GM12878 (cell line): ENCODE measurements at regions not wholly inside any gene's neighbourhood (a gene's known extent, or its start where the extent isn't known, plus 50 kb on each side); places are given as distances from the start of the nearest gene placed in this dataset.

ENCODE experiments used
- FOXM1 ChIP-seq: IDR thresholded peaks from 2 replicates; pipeline ENCODE4 v1.6.1; 2012; ENCODE audit warnings: low read depth, mild to moderate bottlenecking, inconsistent platforms, low read length, moderate library complexity
- IRF4 ChIP-seq: IDR thresholded peaks from 2 replicates; pipeline ENCODE4 v1.6.1; 2011; ENCODE audit warnings: low read depth, low read length
- MYC ChIP-seq: IDR thresholded peaks from 2 replicates; pipeline ENCODE4 v1.6.1; 2011; ENCODE audit warnings: mild to moderate bottlenecking, low read length, moderate library complexity, inconsistent platforms; ENCODE audit not compliant: insufficient read depth, insufficient replicate concordance, insufficient read length, severe bottlenecking
- NBN ChIP-seq: fragments of 450-650 bp; IDR thresholded peaks from 2 replicates; pipeline ENCODE4 v1.6.1; 2016
- NR2C2 ChIP-seq: IDR thresholded peaks from 2 replicates; pipeline ENCODE4 v1.6.1; 2011; ENCODE audit warnings: borderline replicate concordance, low read depth; ENCODE audit not compliant: control insufficient read depth, insufficient read length
- PML ChIP-seq: IDR thresholded peaks from 2 replicates; pipeline ENCODE4 v1.6.1; 2012; ENCODE audit warnings: low read length, inconsistent platforms
- POLR2A ChIP-seq: IDR thresholded peaks from 2 replicates; pipeline ENCODE4 v1.6.1; 2011; ENCODE audit warnings: low read depth, mild to moderate bottlenecking, low read length
- TCF12 ChIP-seq: IDR thresholded peaks from 2 replicates; pipeline ENCODE4 v1.6.1; 2011; ENCODE audit warnings: low read depth, mild to moderate bottlenecking, low read length
- TCF7 ChIP-seq: IDR thresholded peaks from 2 replicates; pipeline ENCODE4 v1.6.1; 2014; ENCODE audit warnings: antibody characterized with exemption, borderline replicate concordance
- TF ChIP-seq, protein P1 (sequence below), 3 experiments: IDR thresholded peaks in 2 of 3; conservative IDR thresholded peaks in 1 of 3; 2 replicates each; pipeline ENCODE4 v1.5.1; 2011; ENCODE audit warnings: low read depth in 3 of 3, low read length in 3 of 3, mild to moderate bottlenecking in 3 of 3, control low read depth in 2 of 3, moderate library complexity in 2 of 3, inconsistent platforms in 1 of 3, mixed read lengths in 1 of 3; ENCODE audit not compliant: control insufficient read depth in 2 of 3, insufficient read depth in 1 of 3; ENCODE audit errors: extremely low read depth in 1 of 3
- TF ChIP-seq, protein P2 (sequence below): fragments of 450-650 bp; formaldehyde crosslinking; IDR thresholded peaks from 2 replicates; pipeline ENCODE4 v1.5.0; 2022; ENCODE audit warnings: mild to moderate bottlenecking, missing genetic modification characterization
- TF ChIP-seq, protein P3 (sequence below): IDR thresholded peaks from 2 replicates; pipeline ENCODE4 v1.6.1; 2012; ENCODE audit warnings: low read length, inconsistent platforms
- TF ChIP-seq, protein P4 (sequence below): fragments of 450-650 bp; IDR thresholded peaks from 2 replicates; pipeline ENCODE4 v1.6.1; 2017; ENCODE audit warnings: mild to moderate bottlenecking, low read depth, inconsistent platforms; ENCODE audit not compliant: poor library complexity, severe bottlenecking
- TF ChIP-seq, protein P5 (sequence below): IDR thresholded peaks from 2 replicates; pipeline ENCODE4 v1.6.1; 2012; ENCODE audit warnings: improper control_type of control experiment, low read depth, low read length; ENCODE audit not compliant: insufficient replicate concordance

DNA sequence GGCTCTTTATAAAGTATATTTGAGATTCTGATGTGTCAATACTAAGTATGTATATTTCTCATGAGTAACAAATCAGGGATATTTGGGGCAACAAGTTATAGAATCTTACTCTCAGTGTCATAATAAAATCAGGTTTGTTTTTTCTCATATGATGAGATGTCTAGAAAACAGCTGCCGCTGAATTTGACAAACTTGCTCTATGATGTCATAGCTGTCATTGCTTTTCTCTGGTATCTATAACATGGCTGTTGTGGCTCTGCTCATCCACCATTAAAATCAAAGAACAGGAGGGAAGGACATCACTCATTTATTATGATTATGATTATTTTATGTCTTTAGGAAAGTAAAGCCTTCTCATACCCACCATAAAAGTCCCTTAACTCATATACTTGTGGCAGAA is 417.2 kb upstream of the LRRTM4 start:
- TF ChIP-seq NBN (no peak), NR2C2 (no peak), TCF12 (no peak), POLR2A (no peak), MYC (no peak), TCF7 (no peak), IRF4 (no peak), PML (no peak), FOXM1 (no peak)
- TF ChIP-seq, protein P1, sequence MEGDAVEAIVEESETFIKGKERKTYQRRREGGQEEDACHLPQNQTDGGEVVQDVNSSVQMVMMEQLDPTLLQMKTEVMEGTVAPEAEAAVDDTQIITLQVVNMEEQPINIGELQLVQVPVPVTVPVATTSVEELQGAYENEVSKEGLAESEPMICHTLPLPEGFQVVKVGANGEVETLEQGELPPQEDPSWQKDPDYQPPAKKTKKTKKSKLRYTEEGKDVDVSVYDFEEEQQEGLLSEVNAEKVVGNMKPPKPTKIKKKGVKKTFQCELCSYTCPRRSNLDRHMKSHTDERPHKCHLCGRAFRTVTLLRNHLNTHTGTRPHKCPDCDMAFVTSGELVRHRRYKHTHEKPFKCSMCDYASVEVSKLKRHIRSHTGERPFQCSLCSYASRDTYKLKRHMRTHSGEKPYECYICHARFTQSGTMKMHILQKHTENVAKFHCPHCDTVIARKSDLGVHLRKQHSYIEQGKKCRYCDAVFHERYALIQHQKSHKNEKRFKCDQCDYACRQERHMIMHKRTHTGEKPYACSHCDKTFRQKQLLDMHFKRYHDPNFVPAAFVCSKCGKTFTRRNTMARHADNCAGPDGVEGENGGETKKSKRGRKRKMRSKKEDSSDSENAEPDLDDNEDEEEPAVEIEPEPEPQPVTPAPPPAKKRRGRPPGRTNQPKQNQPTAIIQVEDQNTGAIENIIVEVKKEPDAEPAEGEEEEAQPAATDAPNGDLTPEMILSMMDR (IDR thresholded peaks at IDR 0.05 in 2 of 3, conservative IDR thresholded peaks at IDR 0.05 in 1 of 3; ENCODE audit: control insufficient read depth in 2 of 3, extremely low read depth in 1 of 3, insufficient read depth in 1 of 3, low read depth in 3 of 3, low read length in 3 of 3): no peak
- TF ChIP-seq, protein P2, sequence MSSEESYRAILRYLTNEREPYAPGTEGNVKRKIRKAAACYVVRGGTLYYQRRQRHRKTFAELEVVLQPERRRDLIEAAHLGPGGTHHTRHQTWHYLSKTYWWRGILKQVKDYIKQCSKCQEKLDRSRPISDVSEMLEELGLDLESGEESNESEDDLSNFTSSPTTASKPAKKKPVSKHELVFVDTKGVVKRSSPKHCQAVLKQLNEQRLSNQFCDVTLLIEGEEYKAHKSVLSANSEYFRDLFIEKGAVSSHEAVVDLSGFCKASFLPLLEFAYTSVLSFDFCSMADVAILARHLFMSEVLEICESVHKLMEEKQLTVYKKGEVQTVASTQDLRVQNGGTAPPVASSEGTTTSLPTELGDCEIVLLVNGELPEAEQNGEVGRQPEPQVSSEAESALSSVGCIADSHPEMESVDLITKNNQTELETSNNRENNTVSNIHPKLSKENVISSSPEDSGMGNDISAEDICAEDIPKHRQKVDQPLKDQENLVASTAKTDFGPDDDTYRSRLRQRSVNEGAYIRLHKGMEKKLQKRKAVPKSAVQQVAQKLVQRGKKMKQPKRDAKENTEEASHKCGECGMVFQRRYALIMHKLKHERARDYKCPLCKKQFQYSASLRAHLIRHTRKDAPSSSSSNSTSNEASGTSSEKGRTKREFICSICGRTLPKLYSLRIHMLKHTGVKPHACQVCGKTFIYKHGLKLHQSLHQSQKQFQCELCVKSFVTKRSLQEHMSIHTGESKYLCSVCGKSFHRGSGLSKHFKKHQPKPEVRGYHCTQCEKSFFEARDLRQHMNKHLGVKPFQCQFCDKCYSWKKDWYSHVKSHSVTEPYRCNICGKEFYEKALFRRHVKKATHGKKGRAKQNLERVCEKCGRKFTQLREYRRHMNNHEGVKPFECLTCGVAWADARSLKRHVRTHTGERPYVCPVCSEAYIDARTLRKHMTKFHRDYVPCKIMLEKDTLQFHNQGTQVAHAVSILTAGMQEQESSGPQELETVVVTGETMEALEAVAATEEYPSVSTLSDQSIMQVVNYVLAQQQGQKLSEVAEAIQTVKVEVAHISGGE: no peak
- TF ChIP-seq, protein P3, sequence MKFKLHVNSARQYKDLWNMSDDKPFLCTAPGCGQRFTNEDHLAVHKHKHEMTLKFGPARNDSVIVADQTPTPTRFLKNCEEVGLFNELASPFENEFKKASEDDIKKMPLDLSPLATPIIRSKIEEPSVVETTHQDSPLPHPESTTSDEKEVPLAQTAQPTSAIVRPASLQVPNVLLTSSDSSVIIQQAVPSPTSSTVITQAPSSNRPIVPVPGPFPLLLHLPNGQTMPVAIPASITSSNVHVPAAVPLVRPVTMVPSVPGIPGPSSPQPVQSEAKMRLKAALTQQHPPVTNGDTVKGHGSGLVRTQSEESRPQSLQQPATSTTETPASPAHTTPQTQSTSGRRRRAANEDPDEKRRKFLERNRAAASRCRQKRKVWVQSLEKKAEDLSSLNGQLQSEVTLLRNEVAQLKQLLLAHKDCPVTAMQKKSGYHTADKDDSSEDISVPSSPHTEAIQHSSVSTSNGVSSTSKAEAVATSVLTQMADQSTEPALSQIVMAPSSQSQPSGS: no peak
- TF ChIP-seq, protein P4, sequence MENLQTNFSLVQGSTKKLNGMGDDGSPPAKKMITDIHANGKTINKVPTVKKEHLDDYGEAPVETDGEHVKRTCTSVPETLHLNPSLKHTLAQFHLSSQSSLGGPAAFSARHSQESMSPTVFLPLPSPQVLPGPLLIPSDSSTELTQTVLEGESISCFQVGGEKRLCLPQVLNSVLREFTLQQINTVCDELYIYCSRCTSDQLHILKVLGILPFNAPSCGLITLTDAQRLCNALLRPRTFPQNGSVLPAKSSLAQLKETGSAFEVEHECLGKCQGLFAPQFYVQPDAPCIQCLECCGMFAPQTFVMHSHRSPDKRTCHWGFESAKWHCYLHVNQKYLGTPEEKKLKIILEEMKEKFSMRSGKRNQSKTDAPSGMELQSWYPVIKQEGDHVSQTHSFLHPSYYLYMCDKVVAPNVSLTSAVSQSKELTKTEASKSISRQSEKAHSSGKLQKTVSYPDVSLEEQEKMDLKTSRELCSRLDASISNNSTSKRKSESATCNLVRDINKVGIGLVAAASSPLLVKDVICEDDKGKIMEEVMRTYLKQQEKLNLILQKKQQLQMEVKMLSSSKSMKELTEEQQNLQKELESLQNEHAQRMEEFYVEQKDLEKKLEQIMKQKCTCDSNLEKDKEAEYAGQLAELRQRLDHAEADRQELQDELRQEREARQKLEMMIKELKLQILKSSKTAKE: no peak
- TF ChIP-seq, protein P5, sequence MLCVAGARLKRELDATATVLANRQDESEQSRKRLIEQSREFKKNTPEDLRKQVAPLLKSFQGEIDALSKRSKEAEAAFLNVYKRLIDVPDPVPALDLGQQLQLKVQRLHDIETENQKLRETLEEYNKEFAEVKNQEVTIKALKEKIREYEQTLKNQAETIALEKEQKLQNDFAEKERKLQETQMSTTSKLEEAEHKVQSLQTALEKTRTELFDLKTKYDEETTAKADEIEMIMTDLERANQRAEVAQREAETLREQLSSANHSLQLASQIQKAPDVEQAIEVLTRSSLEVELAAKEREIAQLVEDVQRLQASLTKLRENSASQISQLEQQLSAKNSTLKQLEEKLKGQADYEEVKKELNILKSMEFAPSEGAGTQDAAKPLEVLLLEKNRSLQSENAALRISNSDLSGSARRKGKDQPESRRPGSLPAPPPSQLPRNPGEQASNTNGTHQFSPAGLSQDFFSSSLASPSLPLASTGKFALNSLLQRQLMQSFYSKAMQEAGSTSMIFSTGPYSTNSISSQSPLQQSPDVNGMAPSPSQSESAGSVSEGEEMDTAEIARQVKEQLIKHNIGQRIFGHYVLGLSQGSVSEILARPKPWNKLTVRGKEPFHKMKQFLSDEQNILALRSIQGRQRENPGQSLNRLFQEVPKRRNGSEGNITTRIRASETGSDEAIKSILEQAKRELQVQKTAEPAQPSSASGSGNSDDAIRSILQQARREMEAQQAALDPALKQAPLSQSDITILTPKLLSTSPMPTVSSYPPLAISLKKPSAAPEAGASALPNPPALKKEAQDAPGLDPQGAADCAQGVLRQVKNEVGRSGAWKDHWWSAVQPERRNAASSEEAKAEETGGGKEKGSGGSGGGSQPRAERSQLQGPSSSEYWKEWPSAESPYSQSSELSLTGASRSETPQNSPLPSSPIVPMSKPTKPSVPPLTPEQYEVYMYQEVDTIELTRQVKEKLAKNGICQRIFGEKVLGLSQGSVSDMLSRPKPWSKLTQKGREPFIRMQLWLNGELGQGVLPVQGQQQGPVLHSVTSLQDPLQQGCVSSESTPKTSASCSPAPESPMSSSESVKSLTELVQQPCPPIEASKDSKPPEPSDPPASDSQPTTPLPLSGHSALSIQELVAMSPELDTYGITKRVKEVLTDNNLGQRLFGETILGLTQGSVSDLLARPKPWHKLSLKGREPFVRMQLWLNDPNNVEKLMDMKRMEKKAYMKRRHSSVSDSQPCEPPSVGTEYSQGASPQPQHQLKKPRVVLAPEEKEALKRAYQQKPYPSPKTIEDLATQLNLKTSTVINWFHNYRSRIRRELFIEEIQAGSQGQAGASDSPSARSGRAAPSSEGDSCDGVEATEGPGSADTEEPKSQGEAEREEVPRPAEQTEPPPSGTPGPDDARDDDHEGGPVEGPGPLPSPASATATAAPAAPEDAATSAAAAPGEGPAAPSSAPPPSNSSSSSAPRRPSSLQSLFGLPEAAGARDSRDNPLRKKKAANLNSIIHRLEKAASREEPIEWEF: no peak
